Loucy (cell line): ENCODE measurements at regions not wholly inside any gene's neighbourhood (a gene's known extent, or its start where the extent isn't known, plus 50 kb on each side); places are given as distances from the start of the nearest gene placed in this dataset.

Source experiments
- CTCF ChIP-seq: fragments of 200-600 bp; sonication (generic); conservative IDR thresholded peaks from 2 replicates; pipeline ENCODE4 v1.5.1; 2014; ENCODE audit warnings: mild to moderate bottlenecking, antibody characterized with exemption, low read length
- EZH2phosphoT487 ChIP-seq: fragments of 200-600 bp; IDR thresholded peaks from 2 replicates; pipeline ENCODE4 v1.6.1; 2018; ENCODE audit warnings: antibody characterized with exemption, mild to moderate bottlenecking, moderate library complexity, borderline replicate concordance

GRCh38 chr5:61808091-61808490, 476.0 kb downstream of the ZSWIM6 start:
- TF ChIP-seq CTCF (no peak), EZH2phosphoT487 (no peak)
